ENCODE measurements at regions not wholly inside any gene's neighbourhood (a gene's known extent, or its start where the extent isn't known, plus 50 kb on each side); places are given as distances from the start of the nearest gene placed in this dataset.

DNA sequence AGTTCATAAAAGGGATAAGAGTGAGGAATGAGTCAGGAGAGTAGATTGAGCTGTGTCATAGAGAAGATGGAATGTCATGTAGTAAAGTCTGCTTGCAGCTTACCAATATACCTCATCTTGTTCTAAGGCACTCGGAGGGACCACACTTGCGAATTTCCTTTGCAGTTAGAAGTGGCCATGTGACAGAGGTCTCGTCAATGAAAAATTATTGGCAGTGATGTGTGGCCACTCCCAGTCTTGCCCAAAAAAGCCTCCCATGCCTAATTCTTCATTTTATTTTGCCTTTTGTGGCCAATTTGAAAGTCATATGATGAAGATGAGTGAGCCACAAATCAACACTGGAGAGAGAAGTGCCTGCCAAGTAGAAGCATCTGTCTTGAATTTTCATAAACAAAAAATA, 465.6 kb upstream of the ZNF385D start:
- no peak for TF ChIP-seq POLR2A (IDR thresholded peaks at IDR 0.05)
- TF ChIP-seq, protein P1, sequence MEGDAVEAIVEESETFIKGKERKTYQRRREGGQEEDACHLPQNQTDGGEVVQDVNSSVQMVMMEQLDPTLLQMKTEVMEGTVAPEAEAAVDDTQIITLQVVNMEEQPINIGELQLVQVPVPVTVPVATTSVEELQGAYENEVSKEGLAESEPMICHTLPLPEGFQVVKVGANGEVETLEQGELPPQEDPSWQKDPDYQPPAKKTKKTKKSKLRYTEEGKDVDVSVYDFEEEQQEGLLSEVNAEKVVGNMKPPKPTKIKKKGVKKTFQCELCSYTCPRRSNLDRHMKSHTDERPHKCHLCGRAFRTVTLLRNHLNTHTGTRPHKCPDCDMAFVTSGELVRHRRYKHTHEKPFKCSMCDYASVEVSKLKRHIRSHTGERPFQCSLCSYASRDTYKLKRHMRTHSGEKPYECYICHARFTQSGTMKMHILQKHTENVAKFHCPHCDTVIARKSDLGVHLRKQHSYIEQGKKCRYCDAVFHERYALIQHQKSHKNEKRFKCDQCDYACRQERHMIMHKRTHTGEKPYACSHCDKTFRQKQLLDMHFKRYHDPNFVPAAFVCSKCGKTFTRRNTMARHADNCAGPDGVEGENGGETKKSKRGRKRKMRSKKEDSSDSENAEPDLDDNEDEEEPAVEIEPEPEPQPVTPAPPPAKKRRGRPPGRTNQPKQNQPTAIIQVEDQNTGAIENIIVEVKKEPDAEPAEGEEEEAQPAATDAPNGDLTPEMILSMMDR (IDR thresholded peaks at IDR 0.05): no peak
